K562 (cell line): ENCODE measurements at regions not wholly inside any gene's neighbourhood (a gene's known extent, or its start where the extent isn't known, plus 50 kb on each side); places are given as distances from the start of the nearest gene placed in this dataset.

Experiments
- CSDE1 ChIP-seq, 2 experiments: fragments of 450-650 bp; IDR thresholded peaks; 2 replicates each; pipeline ENCODE4 v1.6.1; 2016; ENCODE audit warnings: mild to moderate bottlenecking in 1 of 2
- FOXK1 ChIP-seq: sonication (generic); formaldehyde crosslinking; IDR thresholded peaks from 2 replicates; pipeline ENCODE4 v1.8.0; 2022; ENCODE audit warnings: missing genetic modification reagents, mild to moderate bottlenecking, borderline replicate concordance
- FOXO4 ChIP-seq: fragments of 450-650 bp; formaldehyde crosslinking; IDR thresholded peaks from 2 replicates; pipeline ENCODE4 v1.4.0; 2020; ENCODE audit warnings: mild to moderate bottlenecking, moderate library complexity
- FOXP1 ChIP-seq: sonication (generic); formaldehyde crosslinking; IDR thresholded peaks from 2 replicates; pipeline ENCODE4 v1.8.0; 2022; ENCODE audit warnings: mild to moderate bottlenecking, missing genetic modification reagents
- HDAC6 ChIP-seq: IDR thresholded peaks from 2 replicates; pipeline ENCODE4 v1.6.1; 2012; ENCODE audit warnings: low read depth, mild to moderate bottlenecking, control low read depth, inconsistent platforms, low read length, moderate library complexity
- HMG20B ChIP-seq: fragments of 250-450 bp; sonication (Bioruptor Pico); IDR thresholded peaks from 2 replicates; pipeline ENCODE4 v1.5.0; 2021; ENCODE audit warnings: mild to moderate bottlenecking
- JUND ChIP-seq, 2 experiments: IDR thresholded peaks; 2 replicates in 1 of 2; 3 replicates in 1 of 2; pipeline ENCODE4 v1.6.1; 2011; ENCODE audit warnings: borderline replicate concordance in 2 of 2, low read depth in 2 of 2, low read length in 2 of 2, improper control_type of control experiment in 1 of 2, missing biosample characterization in 1 of 2, missing genetic modification characterization in 1 of 2, missing genetic modification reagents in 1 of 2
- LCOR ChIP-seq: sonication (generic); formaldehyde crosslinking; IDR thresholded peaks from 2 replicates; pipeline ENCODE4 v1.8.0; 2022; ENCODE audit warnings: mild to moderate bottlenecking, missing genetic modification reagents
- MAFK ChIP-seq: IDR thresholded peaks from 2 replicates; pipeline ENCODE4 v1.6.1; 2011; ENCODE audit warnings: low read length, improper control_type of control experiment
- NFATC3 ChIP-seq: fragments of 450-650 bp; IDR thresholded peaks from 2 replicates; pipeline ENCODE4 v1.6.1; 2017; ENCODE audit warnings: mild to moderate bottlenecking
- RFX7 ChIP-seq: fragments of 250-450 bp; sonication (Bioruptor Pico); IDR thresholded peaks from 2 replicates; pipeline ENCODE4 v1.5.1; 2021; ENCODE audit warnings: mild to moderate bottlenecking
- SIX5 ChIP-seq, 2 experiments: IDR thresholded peaks; 2 replicates each; pipeline ENCODE4 v1.6.1; 2011; ENCODE audit warnings: low read length in 2 of 2, borderline replicate concordance in 1 of 2, low read depth in 1 of 2, mild to moderate bottlenecking in 1 of 2, moderate library complexity in 1 of 2; ENCODE audit not compliant: insufficient read depth in 1 of 2
- SNIP1 ChIP-seq: fragments of 450-650 bp; IDR thresholded peaks from 2 replicates; pipeline ENCODE4 v1.7.1; 2017; ENCODE audit warnings: low read depth, mild to moderate bottlenecking
- SP1 ChIP-seq: sonication (generic); formaldehyde crosslinking; IDR thresholded peaks from 2 replicates; pipeline ENCODE4 v1.8.1; 2022; ENCODE audit warnings: mild to moderate bottlenecking, missing genetic modification reagents
- SRSF3 ChIP-seq: fragments of 200-400 bp; formaldehyde crosslinking; IDR thresholded peaks from 2 replicates; pipeline ENCODE4 v1.6.1; 2016; ENCODE audit warnings: mild to moderate bottlenecking, low read length, moderate library complexity; ENCODE audit not compliant: insufficient read depth
- TRIM25 ChIP-seq: fragments of 450-650 bp; IDR thresholded peaks from 2 replicates; pipeline ENCODE4 v1.7.0; 2016; ENCODE audit warnings: borderline replicate concordance
- UBTF ChIP-seq, 2 experiments: IDR thresholded peaks; 2 replicates each; pipeline ENCODE4 v1.6.1; 2012; ENCODE audit warnings: improper control_type of control experiment in 2 of 2, low read depth in 2 of 2, low read length in 2 of 2, borderline replicate concordance in 1 of 2
- ZBTB17 ChIP-seq: fragments of 450-650 bp; formaldehyde crosslinking; IDR thresholded peaks from 2 replicates; pipeline ENCODE4 v1.4.0; 2020; ENCODE audit warnings: mild to moderate bottlenecking
- ZNF347 ChIP-seq: fragments of 450-650 bp; formaldehyde crosslinking; IDR thresholded peaks from 2 replicates; pipeline ENCODE4 v1.4.0; 2020; ENCODE audit warnings: low read depth, mild to moderate bottlenecking, moderate library complexity
- ZNF511 ChIP-seq: sonication (generic); formaldehyde crosslinking; IDR thresholded peaks from 2 replicates; pipeline ENCODE4 v1.8.0; 2022; ENCODE audit warnings: mild to moderate bottlenecking, missing genetic modification reagents
- TF ChIP-seq, protein P1 (sequence below): fragments of 450-650 bp; formaldehyde crosslinking; IDR thresholded peaks from 2 replicates; pipeline ENCODE4 v1.4.0; 2022; ENCODE audit warnings: mild to moderate bottlenecking, moderate library complexity

DNA sequence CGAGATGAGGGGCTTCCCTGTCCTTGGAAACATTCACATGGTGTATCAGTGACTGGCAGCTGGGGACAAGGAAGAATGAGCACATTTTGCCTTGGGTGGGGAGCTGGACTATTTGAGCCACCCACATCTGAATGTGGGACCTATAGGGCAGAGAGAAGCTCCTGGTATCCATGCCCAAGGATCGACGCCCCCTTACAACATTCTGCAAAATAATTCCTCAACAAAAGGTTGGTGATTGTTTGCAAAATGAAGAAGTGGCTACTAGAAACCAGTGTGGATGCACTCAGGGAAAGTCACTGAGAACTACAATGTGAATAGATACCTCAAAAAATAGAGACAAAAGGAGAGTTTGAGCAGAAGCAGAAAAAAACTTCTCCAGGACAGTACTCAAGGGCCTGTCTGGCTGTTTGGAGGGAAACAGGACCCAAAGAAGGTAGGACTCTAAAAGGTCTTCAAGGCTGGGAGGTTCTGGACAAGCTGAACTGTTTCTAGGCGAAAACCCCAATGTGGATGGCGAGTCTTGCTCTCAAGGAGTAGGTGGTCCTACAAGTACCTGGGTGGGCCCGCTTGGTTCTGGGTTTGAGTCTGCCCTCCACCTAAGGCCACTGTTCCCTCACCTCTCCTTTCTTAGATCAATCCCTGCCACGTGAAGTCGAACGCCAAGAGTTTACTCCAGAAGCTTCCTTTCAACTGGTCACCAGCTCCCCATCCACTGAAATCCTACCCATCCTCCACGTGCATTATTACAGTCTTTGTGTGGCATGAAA, 125.0 kb upstream of the ZNF746 start (continued):
- TF ChIP-seq TRIM25 (no peak), FOXK1 (CRISPR knock-in tag) (0 out of 2 replicates have a peak, but pooled peaks have one; percentile 29), FOXO4 (no peak), HMG20B (no peak), SIX5 (IDR thresholded peaks at IDR 0.05; ENCODE audit: borderline replicate concordance in 1 of 2, insufficient read depth in 1 of 2, low read depth in 1 of 2, low read length in 2 of 2) (no peak), CSDE1 (IDR thresholded peaks at IDR 0.05) (no peak), ZNF511 (CRISPR knock-in tag) (no peak), HDAC6 (no peak), FOXP1 (peak; percentile 62; the same call in 1 of the 2 replicates), RFX7 (CRISPR knock-in tag) (no peak), SRSF3 (no peak), JUND (IDR thresholded peaks at IDR 0.05; ENCODE audit: borderline replicate concordance, low read depth, low read length) (no peak), JUND (tag; IDR thresholded peaks at IDR 0.05; ENCODE audit: borderline replicate concordance, low read depth, low read length) (no peak), ZNF347 (CRISPR knock-in tag) (no peak), SP1 (CRISPR knock-in tag) (peak; percentile 51), SNIP1 (no peak), LCOR (CRISPR knock-in tag) (no peak), ZBTB17 (no peak), NFATC3 (no peak), MAFK (no peak), UBTF (IDR thresholded peaks at IDR 0.05; ENCODE audit: borderline replicate concordance in 1 of 2, low read depth in 2 of 2, low read length in 2 of 2) (no peak)
- TF ChIP-seq, protein P1, sequence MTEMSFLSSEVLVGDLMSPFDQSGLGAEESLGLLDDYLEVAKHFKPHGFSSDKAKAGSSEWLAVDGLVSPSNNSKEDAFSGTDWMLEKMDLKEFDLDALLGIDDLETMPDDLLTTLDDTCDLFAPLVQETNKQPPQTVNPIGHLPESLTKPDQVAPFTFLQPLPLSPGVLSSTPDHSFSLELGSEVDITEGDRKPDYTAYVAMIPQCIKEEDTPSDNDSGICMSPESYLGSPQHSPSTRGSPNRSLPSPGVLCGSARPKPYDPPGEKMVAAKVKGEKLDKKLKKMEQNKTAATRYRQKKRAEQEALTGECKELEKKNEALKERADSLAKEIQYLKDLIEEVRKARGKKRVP = no peak
